Uterus (tissue), 2 donors: ENCODE measurements at regions not wholly inside any gene's neighbourhood (a gene's known extent, or its start where the extent isn't known, plus 50 kb on each side); places are given as distances from the start of the nearest gene placed in this dataset.

Source experiments
- POLR2A ChIP-seq, 2 donors: fragments of 450-650 bp; IDR thresholded peaks; one replicate each; pipeline ENCODE4 v1.6.1; 2016; ENCODE audit warnings: antibody characterized with exemption in 2 of 2, mild to moderate bottlenecking in 1 of 2, moderate library complexity in 1 of 2
- TF ChIP-seq, protein P1 (sequence below), 4 experiments: fragments of 200-600 bp in 2 of 4; fragments of 450-650 bp in 2 of 4; sonication (generic) in 2 of 4; IDR thresholded peaks; one replicate each; pipeline ENCODE4 v1.5.1; 2016 to 2019; ENCODE audit warnings: antibody characterized with exemption in 4 of 4, mild to moderate bottlenecking in 2 of 4, moderate library complexity in 1 of 4

DNA sequence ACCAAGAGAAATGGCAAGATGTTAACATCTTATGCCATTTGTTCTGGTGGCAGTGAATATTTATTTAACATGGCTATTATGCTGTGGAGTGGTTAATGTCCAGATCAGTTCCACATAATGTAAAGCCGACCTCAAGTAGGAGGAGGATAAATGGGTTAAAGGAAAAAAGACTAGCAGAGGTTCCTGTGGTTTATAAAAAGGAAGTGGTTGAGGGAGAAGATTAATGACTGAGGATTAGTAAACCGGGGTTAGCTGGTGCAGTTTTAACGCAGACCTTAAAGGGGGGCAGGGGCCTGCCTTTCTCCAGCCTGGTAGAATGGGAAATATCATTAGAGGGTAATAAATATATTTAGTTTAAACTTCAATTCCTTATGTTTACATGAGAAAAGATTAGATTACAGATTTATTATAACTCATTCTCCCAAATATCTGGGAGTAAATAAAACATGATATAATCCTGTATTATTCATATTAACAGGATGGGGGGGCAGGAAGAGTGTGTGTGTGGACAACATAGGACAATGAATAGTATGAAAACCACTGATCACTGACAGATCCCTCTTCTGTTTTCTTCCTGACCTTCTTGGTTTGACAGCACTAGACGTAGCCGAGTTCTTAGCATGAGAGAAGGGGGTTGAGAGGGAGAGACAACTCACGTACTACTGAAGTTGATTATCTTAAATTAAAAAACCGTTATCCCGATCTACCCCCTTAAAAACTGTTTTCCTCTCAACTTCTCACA lies 124.1 kb upstream of the LIMCH1 start:
- no peak for TF ChIP-seq POLR2A (IDR thresholded peaks at IDR 0.05)
- TF ChIP-seq, protein P1, sequence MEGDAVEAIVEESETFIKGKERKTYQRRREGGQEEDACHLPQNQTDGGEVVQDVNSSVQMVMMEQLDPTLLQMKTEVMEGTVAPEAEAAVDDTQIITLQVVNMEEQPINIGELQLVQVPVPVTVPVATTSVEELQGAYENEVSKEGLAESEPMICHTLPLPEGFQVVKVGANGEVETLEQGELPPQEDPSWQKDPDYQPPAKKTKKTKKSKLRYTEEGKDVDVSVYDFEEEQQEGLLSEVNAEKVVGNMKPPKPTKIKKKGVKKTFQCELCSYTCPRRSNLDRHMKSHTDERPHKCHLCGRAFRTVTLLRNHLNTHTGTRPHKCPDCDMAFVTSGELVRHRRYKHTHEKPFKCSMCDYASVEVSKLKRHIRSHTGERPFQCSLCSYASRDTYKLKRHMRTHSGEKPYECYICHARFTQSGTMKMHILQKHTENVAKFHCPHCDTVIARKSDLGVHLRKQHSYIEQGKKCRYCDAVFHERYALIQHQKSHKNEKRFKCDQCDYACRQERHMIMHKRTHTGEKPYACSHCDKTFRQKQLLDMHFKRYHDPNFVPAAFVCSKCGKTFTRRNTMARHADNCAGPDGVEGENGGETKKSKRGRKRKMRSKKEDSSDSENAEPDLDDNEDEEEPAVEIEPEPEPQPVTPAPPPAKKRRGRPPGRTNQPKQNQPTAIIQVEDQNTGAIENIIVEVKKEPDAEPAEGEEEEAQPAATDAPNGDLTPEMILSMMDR (IDR thresholded peaks at IDR 0.05), result no peak
